Liver (tissue), 8 donors: ENCODE measurements at regions not wholly inside any gene's neighbourhood (a gene's known extent, or its start where the extent isn't known, plus 50 kb on each side); places are given as distances from the start of the nearest gene placed in this dataset.

Experiments
- DNase-seq: peaks from one replicate; pipeline ENCODE4 v3.0.0-alpha.2; 2017; ENCODE audit warnings: low spot score
- H3K27ac ChIP-seq, 2 donors: one replicate each; pipeline ENCODE4 v1.7.0; 2013; ENCODE audit warnings: inconsistent platforms in 2 of 2, low read length in 2 of 2, control low read depth in 1 of 2, low read depth in 1 of 2, mild to moderate bottlenecking in 1 of 2
- H3K27me3 ChIP-seq, 4 donors: one replicate each; pipeline versions ENCODE4 v1.6.1 to v1.7.0; 2013; ENCODE audit warnings: low read length in 3 of 4, inconsistent platforms in 1 of 4, mild to moderate bottlenecking in 1 of 4, moderate library complexity in 1 of 4; ENCODE audit not compliant: control insufficient read depth in 4 of 4, insufficient read depth in 4 of 4
- H3K36me3 ChIP-seq, 4 donors: one replicate each; pipeline versions ENCODE4 v1.6.1 to v1.7.0; 2013; ENCODE audit warnings: low read length in 3 of 4, mild to moderate bottlenecking in 3 of 4, low read depth in 1 of 4, moderate library complexity in 1 of 4; ENCODE audit not compliant: control insufficient read depth in 4 of 4, insufficient read depth in 3 of 4
- H3K4me1 ChIP-seq, 4 donors: one replicate each; pipeline versions ENCODE4 v1.6.1 to v1.7.0; 2013; ENCODE audit warnings: low read length in 3 of 4, mild to moderate bottlenecking in 3 of 4, moderate library complexity in 1 of 4; ENCODE audit not compliant: control insufficient read depth in 4 of 4, insufficient read depth in 4 of 4
- H3K4me3 ChIP-seq, 3 donors: one replicate each; pipeline versions ENCODE4 v1.6.1 to v1.7.0; 2013; ENCODE audit warnings: low read length in 3 of 3, control low read depth in 1 of 3, low read depth in 1 of 3, mild to moderate bottlenecking in 1 of 3
- H3K9ac ChIP-seq, 2 donors: one replicate each; pipeline ENCODE4 v1.7.0; 2013; ENCODE audit warnings: low read length in 2 of 2, mild to moderate bottlenecking in 2 of 2, moderate library complexity in 2 of 2, control low read depth in 1 of 2, low read depth in 1 of 2
- H3K9me3 ChIP-seq, 4 donors: one replicate each; pipeline versions ENCODE4 v1.6.1 to v1.7.0; 2013; ENCODE audit warnings: low read length in 3 of 4; ENCODE audit not compliant: control insufficient read depth in 4 of 4
- ATF3 ChIP-seq: IDR thresholded peaks from 2 replicates; pipeline ENCODE4 v1.6.1; 2016; ENCODE audit warnings: antibody characterized with exemption
- EGR1 ChIP-seq, 2 donors: IDR thresholded peaks; 2 replicates each; pipeline ENCODE4 v1.6.1; 2016 to 2018; ENCODE audit warnings: antibody characterized with exemption in 2 of 2, low read depth in 2 of 2
- FOXA1 ChIP-seq: IDR thresholded peaks from 2 replicates; pipeline ENCODE4 v1.6.1; 2016; ENCODE audit warnings: antibody characterized with exemption
- FOXA2 ChIP-seq: IDR thresholded peaks from 2 replicates; pipeline ENCODE4 v1.6.1; 2016; ENCODE audit warnings: antibody characterized with exemption
- GABPA ChIP-seq, 2 donors: IDR thresholded peaks in 1 of 2; conservative IDR thresholded peaks in 1 of 2; 2 replicates each; pipeline ENCODE4 v1.6.1; 2016; ENCODE audit warnings: antibody characterized with exemption in 2 of 2, mild to moderate bottlenecking in 1 of 2, moderate library complexity in 1 of 2
- HNF4A ChIP-seq, 2 donors: conservative IDR thresholded peaks; 2 replicates each; pipeline ENCODE4 v1.6.1; 2016; ENCODE audit warnings: antibody characterized with exemption in 2 of 2, mild to moderate bottlenecking in 2 of 2
- HNF4G ChIP-seq: IDR thresholded peaks from 2 replicates; pipeline ENCODE4 v1.6.1; 2016; ENCODE audit warnings: antibody characterized with exemption
- JUND ChIP-seq, 2 donors: IDR thresholded peaks; 2 replicates each; pipeline ENCODE4 v1.6.1; 2016; ENCODE audit warnings: antibody characterized with exemption in 2 of 2
- MAX ChIP-seq: IDR thresholded peaks from 2 replicates; pipeline ENCODE4 v1.6.1; 2016; ENCODE audit warnings: antibody characterized with exemption
- NR2F2 ChIP-seq: IDR thresholded peaks from 2 replicates; pipeline ENCODE4 v1.6.1; 2016; ENCODE audit warnings: antibody characterized with exemption
- RAD21 ChIP-seq, 2 donors: IDR thresholded peaks; 2 replicates each; pipeline ENCODE4 v1.6.1; 2016; ENCODE audit warnings: antibody characterized with exemption in 2 of 2, mild to moderate bottlenecking in 2 of 2
- REST ChIP-seq: IDR thresholded peaks from 2 replicates; pipeline ENCODE4 v1.6.1; 2016; ENCODE audit warnings: antibody characterized with exemption, mild to moderate bottlenecking
- RXRA ChIP-seq, 2 donors: IDR thresholded peaks; 2 replicates each; pipeline ENCODE4 v1.6.1; 2017 to 2018; ENCODE audit warnings: antibody characterized with exemption in 2 of 2, mild to moderate bottlenecking in 1 of 2
- TAF1 ChIP-seq: conservative IDR thresholded peaks from 2 replicates; pipeline ENCODE4 v1.6.1; 2016; ENCODE audit warnings: antibody characterized with exemption, mild to moderate bottlenecking
- YY1 ChIP-seq: IDR thresholded peaks from 2 replicates; pipeline ENCODE4 v1.6.1; 2016; ENCODE audit warnings: antibody characterized with exemption, mild to moderate bottlenecking
- WGBS: extraction: QIAGEN DNeasy Blood & Tissue Kit; methylation state at CpG from one replicate; pipeline ENCODE4 v1.1.7; 2013; 5-methylcytosine and 5-hydroxymethylcytosine counted together
- TF ChIP-seq, protein P1 (sequence below): fragments of 150-350 bp; IDR thresholded peaks from 2 replicates; pipeline ENCODE4 v1.5.1; 2017; ENCODE audit warnings: improper control_type of control experiment, low read depth, low read length; ENCODE audit not compliant: missing input control
- donor health status: healthy.
- donor health status: healthy.
- donor health status: healthy.
- donor health status: healthy.
- donor health status: healthy.

GRCh38 chr12:88996200-88996788, 356.0 kb downstream of the DUSP6 start:
- Histone ChIP-seq H3K4me3 (no peak overlapping the region), H3K27me3 (no peaks in the 10 kb centered on the region), H3K9me3 (no peaks in the 10 kb centered on the region), H3K4me1 (no peaks in the 10 kb centered on the region), H3K27ac (no peak overlapping the region), H3K36me3 (no peaks in the 10 kb centered on the region), H3K9ac (no peak overlapping the region)
- TF ChIP-seq FOXA1 (no peak), HNF4A (conservative IDR thresholded peaks at IDR 0.05) (no peak), RXRA (IDR thresholded peaks at IDR 0.05) (no peak), MAX (no peak), YY1 (no peak), JUND (IDR thresholded peaks at IDR 0.05) (no peak), TAF1 (no peak), REST (no peak), GABPA (IDR thresholded peaks at IDR 0.05 in 1 of 2, conservative IDR thresholded peaks at IDR 0.05 in 1 of 2) (no peak)
- TF ChIP-seq, protein P1, sequence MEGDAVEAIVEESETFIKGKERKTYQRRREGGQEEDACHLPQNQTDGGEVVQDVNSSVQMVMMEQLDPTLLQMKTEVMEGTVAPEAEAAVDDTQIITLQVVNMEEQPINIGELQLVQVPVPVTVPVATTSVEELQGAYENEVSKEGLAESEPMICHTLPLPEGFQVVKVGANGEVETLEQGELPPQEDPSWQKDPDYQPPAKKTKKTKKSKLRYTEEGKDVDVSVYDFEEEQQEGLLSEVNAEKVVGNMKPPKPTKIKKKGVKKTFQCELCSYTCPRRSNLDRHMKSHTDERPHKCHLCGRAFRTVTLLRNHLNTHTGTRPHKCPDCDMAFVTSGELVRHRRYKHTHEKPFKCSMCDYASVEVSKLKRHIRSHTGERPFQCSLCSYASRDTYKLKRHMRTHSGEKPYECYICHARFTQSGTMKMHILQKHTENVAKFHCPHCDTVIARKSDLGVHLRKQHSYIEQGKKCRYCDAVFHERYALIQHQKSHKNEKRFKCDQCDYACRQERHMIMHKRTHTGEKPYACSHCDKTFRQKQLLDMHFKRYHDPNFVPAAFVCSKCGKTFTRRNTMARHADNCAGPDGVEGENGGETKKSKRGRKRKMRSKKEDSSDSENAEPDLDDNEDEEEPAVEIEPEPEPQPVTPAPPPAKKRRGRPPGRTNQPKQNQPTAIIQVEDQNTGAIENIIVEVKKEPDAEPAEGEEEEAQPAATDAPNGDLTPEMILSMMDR, result no peak
- WGBS, result 87% methylated on average over 2 of the region's 2 CpGs
- no peak for DNase-seq

GRCh38 chr12:88994971-88995370, 357.3 kb downstream of the DUSP6 start:
- no peak for TF ChIP-seq JUND (IDR thresholded peaks at IDR 0.05)
- no peaks in the 10 kb centered on the region for H3K36me3 ChIP-seq
- no peak for DNase-seq
- H3K27me3 ChIP-seq, result no peaks in the 10 kb centered on the region
- no peak overlapping the region for H3K4me3 ChIP-seq
- H3K4me1 ChIP-seq, result no peaks in the 10 kb centered on the region
- no peak overlapping the region for H3K9ac ChIP-seq
- H3K9me3 ChIP-seq, result no peaks in the 10 kb centered on the region
- H3K27ac ChIP-seq, result no peak overlapping the region
- 55% methylated on average over 1 of the region's 1 CpG for WGBS

DNA sequence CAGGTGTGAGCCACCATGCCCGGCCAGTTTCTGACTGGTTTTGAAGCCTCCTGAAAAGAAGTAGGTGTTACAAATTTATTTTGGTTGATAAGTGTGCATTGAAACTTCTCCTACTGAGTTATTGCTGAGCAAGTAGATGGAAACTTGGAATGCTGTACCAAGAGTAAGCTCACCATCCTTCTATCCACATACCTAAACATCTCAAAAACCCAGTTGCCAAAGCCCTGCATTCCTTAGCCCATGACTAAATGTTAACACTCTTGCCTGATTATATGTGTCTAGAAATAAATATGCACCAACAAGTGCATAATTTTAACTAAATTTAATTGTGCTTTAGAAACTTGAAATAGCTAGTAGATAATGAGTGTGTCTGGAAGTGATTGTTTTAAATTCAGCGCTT, 357.8 kb downstream of the DUSP6 start:
- Histone ChIP-seq H3K9me3 (no peaks in the 10 kb centered on the region), H3K4me1 (no peaks in the 10 kb centered on the region), H3K4me3 (no peak overlapping the region), H3K9ac (no peak overlapping the region), H3K27me3 (no peaks in the 10 kb centered on the region), H3K36me3 (no peaks in the 10 kb centered on the region), H3K27ac (no peak overlapping the region)
- 90% methylated on average over 2 of the region's 2 CpGs for WGBS
- DNase-seq, result no peak
- TF ChIP-seq RAD21 (IDR thresholded peaks at IDR 0.05) (no peak), HNF4G (no peak), HNF4A (conservative IDR thresholded peaks at IDR 0.05) (no peak), ATF3 (no peak), NR2F2 (no peak), TAF1 (no peak), FOXA2 (no peak), JUND (IDR thresholded peaks at IDR 0.05) (no peak), EGR1 (IDR thresholded peaks at IDR 0.05; ENCODE audit: low read depth in 2 of 2) (no peak), REST (no peak), RXRA (IDR thresholded peaks at IDR 0.05) (no peak)
- TF ChIP-seq, protein P1, result no peak
